IPS-NIHi11 (cell line): ENCODE measurements at regions not wholly inside any gene's neighbourhood (a gene's known extent, or its start where the extent isn't known, plus 50 kb on each side); places are given as distances from the start of the nearest gene placed in this dataset.
"Not testable (repeated sequence)": the region's sequence is repeated elsewhere in the genome, so short reads cannot be mapped to it uniquely, and the experiment has no call there.

Experiments used
- DNase-seq: peaks from one replicate; pipeline ENCODE4 v3.0.0; 2012; ENCODE audit warnings: mixed read lengths, low spot score

DNA sequence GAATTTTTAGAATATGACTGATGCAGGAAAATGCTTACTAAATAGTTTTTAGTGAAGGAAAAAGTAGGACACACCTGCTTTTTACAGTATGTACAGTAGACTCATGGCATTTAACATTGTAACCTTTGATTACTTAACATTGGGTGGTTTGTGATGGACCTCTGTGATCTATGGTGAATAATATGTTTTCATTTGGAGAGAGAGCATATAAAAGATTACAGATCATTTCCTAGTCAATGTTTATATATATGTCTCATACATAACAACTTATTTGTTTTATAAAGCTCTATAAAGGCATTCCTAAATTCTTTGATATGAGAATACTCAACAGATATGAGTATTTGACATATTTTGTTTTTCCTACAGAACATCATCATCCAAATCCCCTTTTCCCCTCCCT is 129.3 kb upstream of the PDE7B start:
- DNase-seq = no peak

DNA sequence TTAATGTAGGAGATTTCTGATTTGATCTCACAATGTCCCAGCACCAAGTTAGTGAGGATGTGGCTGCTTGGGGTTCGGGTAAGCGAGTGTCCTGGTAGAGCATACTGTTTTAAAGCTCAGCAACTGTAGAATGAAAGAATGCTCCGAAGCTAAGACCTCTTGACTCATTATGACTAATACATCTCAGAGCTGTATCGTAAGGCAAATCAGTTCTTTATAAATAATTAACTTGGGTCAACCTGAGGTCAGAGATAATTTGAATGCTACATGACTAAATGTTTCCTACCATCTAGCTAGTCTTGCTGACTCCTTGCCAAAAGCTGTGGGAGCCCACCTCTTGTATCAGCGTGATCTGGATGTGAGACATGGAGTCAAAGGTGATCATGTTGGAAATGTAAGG is 128.8 kb upstream of the PDE7B start:
- no peak for DNase-seq

DNA sequence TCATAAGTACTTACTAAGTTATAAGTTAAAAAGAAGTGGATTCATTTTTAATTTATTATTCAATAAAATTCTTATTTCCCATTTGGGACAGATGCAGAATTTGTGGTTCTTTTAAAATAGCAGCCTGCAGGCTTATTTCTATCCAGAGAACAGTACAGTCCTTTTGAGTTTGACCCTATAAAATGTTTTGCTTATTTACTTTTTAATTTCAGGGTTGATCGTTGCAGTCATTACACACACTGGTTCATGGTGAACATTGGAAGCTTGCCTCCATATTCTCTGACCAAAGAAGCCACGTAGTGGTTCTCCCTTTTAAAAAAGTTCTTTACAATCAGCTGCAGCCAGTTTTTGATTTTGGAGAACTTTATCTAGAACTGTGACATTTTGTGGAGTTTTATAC is 122.9 kb upstream of the PDE7B start:
- no peak for DNase-seq

DNA sequence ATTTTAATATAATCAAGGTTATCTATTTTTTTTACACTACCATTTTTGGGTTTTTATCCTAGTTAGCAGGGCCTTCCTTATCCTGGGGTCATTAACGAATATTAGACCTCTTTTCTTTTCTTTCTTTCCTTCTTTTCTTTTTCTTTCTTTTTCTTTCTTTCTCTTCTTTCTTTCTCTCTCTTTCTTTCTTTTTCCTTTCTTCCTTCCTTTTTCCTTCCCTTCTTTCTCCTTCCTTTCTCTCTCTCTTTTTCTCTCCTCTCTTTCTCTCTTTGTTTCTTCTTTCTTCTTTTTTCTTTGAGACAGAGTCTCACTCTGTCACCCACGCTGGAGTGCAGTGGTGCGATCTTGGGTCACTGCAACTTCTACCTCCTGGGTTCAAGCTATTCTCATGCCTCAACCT is 120.4 kb upstream of the PDE7B start:
- no peak for DNase-seq

DNA sequence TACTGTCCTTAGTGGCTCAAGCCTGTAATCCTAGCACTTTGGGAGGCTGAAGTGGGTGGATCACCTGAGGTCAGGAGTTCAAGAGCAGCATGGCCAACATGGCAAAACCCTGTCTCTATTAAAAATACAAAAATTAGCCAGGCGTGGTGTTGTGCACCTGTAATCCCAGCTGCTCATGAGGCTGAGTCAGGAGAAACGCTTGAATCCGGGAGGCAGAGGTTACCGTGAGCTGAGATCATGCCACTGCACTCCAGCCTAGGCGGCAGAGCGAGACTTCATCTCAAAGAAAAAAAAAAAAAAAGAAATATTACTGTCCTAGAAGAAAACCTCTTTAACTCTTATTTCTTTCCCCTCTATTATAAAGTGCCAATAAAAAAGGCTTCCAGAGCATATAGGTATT is 115.2 kb upstream of the PDE7B start:
- not testable (repeated sequence) for DNase-seq

DNA sequence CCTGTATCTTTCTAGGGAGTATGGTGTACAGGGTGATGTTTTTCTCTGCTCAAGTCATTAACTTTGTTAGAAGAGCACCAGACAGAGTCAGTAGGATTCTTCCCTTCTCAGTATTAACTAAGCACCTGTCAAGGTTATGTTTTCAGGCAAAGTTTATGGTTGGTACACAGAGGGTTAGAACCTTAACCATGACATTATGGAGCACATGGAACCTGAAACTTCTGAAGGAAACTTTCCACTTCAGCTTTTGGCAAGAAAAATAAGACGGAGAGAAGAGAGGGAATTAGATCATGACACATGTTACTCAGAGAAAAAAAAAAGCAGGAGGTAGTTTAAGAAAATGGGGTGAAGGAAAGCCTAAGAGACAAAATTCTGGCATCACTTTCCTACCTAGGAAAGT is 112.9 kb upstream of the PDE7B start:
- DNase-seq = no peak

DNA sequence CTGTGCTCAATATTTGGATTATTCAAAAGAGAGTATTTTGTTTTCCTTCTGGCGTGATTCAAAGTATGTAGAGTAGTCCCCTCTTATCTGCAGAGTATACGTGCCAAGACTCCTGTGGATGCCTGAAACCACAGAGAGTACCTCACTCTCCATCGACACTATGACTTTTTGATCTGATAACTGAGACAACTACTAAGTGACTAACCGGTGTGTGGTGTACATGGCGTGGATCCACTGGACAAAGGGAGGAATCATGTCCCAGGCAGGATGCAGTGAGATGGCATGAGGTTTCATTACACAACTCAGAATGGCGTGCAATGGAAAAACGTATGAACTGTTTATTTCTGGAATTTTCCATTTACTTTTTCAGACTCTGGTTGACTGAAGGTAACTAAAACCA is 112.2 kb upstream of the PDE7B start:
- no peak for DNase-seq

DNA sequence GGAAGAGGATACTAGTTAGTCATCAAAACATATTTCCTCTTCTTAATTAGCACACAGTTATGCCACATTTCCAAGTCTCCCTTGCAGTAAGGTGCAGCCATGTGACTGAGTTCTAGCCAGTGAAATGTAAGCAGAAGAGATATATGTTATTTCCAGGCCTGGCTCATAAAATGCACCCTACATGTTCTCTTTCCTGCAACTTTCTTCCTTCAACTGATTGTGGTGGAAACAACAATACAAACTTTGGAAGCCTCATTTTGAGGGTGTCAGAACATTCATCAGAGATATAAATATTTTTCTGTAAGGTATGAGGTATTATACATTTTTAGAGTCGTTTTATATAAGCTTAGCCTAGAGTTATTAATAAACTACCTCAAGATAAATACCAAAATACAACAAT is 110.9 kb upstream of the PDE7B start:
- DNase-seq = no peak

DNA sequence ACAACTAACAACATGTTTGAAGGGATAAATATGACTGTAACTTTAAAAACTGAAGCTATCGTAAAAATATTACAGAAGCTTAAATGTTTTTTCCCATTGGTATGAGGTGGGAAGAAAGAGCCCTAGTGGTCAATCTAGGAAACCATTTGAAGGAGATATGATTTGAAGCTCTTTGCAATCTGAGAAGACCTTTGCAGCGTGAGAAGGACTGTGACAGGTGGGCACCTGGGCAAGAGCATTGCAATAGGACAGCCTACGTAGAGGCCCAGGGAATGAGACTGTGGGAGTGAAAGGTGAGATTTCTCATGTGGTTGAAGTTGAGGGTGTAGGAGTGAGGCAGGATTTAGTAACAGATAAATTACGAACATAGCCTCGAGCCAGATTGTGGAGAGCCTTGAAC is 108.0 kb upstream of the PDE7B start:
- DNase-seq = no peak

DNA sequence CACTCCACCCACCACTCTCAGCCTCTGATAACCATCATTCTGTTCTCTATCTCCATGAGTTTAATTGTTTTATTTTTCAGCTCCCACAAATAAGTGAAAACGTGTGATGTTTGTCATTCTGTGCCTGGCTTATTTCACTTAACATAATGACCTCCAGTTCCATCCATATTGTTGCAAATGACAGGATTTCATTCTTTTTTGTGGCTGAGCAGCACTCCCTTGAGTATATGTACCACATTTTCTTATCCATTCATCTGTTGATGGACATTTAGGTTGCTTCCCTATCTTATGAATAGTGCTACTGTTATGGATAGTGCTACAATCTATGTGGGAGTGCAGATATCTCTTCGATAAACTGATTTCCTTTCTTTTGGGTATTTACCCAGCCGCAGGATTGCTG is 103.3 kb upstream of the PDE7B start:
- no peak for DNase-seq

DNA sequence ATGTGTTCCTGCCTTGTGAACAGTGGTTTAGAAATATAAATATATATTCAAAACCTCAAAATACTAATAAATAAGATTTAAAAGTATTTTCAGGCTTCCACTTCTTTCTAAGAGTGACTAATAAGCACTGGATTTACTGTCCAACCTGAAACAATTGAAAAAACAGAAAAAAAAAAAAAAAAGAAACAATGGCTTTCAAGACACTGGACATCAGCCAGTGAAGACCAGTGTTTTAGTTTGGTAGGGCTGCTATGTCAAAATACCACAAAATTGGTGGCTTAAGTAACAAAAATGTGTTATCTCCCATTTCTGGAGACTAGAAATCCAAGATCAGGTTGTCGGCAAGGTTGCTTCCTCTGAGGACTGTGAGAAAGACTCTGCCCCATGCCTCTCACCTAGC is 101.4 kb upstream of the PDE7B start:
- no peak for DNase-seq

DNA sequence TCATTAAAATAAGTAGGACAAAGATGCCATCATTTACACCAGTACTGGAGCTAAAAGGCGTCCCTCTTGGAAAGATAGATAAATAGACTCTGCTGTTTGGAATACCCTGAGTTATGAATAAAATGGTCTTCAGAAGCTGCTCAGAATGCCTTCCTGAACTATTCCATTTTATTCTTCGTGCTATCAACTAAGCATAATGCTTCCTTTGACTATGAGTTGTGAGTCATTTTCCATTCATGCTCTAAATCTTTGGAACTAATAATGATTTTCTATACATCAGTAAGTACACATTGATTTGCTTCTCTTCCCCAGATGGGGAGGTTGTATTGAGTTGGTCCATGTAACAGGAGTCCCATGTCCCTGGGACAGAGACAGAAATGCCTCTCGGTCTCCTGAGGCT is 98.3 kb upstream of the PDE7B start:
- DNase-seq = no peak

DNA sequence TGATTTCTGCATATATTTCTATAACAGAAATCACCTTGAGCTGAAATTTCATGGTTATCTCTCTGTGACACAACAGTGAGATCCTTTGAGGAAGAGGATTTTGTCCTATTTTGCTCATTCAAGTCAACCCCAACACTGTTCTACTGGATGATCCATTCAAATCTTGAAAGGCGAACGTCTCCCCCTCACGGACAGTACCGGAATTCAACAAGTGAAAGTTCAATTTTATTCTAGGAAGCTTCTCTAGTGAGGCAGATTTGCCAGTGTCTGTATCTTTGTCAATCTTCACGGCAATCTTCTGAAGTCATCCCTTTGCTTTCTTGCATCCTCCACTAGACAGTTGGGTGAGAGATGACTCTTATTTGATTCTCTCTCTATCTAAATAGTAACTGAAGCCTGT is 91.7 kb upstream of the PDE7B start:
- DNase-seq = no peak

DNA sequence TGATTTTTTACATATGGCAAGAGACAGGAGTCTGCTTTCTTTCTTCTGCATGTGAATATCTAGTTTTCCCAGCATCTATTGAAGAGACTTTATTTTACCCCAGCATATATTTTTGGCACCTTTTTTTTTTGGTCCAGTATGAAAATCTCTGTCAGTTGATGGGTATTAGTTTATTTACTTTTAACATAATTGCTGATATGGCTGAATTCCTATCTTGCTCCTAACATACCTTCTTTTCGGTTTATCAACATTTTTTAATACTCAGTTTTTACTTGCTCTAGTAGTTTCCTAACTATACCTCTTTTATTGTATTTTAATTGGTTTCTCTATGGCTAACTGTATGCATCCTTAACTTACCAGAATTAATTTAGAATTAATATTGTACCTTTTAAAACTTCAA is 77.5 kb upstream of the PDE7B start:
- DNase-seq = no peak

DNA sequence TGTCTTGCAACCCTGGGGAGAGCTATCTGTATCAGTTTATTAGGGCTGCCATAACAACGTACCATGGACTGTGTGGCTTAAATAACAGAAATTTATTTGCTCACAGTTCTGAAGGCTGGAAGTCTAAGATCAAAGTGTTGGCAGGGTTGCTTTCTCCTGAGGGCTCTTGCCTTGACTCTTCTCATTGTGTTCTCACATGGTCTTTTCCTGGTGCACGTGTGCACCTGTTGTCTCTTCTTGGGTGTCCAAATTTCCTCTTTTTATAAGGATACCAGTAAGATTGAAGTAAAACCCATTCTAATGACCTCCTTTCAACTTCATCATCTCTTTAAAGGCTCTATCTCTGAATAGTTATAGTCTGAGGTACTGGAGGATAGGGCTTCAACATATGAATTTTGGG is 72.3 kb upstream of the PDE7B start:
- DNase-seq = no peak

DNA sequence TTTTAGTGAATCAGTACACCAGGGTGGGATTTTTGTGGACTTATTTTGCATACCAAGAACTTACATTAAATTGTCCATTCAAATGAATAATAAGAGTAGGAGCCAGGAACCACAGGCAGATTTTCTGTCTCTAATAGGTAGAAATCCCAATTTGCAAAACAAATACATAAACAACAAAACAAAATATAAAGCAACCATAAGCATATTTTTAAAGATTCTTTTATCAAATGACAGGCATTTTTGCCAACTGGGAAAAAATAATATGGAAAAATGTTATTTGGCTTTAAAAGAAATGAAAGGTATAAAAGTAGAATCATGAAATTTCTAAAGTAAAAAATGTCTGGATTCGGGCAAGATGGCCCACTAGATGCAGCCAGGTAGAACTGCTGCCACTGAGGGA is 71.2 kb upstream of the PDE7B start:
- DNase-seq = no peak

DNA sequence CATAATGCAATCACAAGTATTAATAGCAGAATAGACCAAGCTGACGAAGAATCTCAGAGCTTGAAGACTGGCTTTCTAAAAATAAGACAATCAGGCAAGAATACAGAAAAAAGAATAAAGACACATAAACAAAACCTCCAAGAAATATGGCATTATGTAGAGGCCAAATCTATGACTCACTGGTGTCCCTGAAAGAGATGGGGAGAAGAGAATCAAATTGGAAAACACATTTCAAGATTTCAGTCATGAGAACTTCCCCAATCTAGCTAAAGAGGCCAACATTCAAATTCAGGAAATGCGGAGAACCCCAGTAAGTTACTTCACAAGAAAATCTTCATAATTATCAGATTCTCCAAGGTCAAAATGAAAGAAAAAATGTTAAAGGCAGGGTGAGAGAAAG is 69.0 kb upstream of the PDE7B start:
- DNase-seq = no peak

DNA sequence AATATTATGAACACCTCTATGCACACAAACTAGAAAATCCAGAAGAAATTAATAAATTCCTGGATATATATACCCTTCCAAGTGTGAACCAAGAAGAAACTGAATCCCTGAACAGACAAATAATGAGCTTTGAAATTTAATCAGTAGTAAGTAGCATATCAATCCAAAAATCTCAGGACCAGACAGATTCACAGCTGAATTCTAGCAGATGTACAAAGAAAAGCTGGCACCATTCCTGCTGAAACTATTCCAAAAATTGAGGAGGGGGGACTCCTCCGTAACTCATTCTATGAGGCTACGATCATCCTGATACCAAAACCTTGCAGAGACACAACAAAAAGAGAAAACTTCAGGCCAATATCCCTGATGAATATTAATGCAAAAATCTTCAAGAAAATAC is 67.0 kb upstream of the PDE7B start:
- DNase-seq = no peak

DNA sequence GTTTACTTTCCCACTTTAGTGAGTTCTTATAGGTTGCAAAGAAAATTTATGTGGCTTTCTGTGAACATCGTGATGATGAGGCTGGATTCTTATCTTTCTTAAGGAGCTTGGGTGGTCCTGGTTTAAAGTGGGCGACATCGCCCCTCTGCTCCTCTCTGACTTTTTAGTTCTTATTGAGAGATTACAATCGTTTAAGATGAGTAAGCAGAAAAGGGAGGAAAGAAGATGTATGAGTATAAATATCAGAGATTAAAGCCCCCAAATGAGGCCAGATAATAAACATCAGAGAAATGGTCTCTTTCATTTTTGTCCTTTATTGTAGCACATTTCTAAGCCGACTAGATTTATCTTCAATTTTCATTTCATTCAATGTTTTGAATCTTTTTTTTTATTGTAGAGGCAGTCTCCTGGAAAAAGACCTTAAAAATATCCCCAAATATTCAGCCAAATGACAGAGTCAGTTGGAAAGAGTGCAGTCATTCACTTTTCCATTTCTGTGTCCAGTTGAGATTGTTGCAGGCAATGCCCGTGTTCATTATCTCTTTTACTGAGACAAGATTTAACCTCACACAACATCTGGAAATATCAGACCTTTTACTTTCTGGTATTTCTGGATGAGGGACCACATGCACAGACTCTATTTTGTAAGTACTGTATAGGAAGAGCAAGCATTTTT is 62.0 kb upstream of the PDE7B start:
- no peak for DNase-seq

DNA sequence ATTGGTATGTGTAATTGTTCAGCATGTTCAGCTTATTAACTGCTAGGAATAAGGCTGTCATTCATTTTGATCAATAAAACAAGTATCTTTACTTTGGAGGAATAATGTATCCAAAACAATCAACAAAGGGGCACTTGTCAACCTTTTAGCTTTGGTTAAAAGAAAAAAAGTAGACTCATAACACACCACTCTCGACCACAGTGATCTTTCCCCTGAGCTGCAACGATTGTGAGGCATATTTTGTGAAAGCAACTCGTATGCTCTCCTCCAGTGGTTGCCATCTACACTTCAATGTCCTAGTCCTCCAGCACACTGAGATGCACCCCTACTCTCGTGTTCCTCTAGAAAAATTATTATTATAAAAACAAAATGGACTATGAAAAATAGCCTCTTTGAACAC is 60.1 kb upstream of the PDE7B start:
- DNase-seq = no peak

DNA sequence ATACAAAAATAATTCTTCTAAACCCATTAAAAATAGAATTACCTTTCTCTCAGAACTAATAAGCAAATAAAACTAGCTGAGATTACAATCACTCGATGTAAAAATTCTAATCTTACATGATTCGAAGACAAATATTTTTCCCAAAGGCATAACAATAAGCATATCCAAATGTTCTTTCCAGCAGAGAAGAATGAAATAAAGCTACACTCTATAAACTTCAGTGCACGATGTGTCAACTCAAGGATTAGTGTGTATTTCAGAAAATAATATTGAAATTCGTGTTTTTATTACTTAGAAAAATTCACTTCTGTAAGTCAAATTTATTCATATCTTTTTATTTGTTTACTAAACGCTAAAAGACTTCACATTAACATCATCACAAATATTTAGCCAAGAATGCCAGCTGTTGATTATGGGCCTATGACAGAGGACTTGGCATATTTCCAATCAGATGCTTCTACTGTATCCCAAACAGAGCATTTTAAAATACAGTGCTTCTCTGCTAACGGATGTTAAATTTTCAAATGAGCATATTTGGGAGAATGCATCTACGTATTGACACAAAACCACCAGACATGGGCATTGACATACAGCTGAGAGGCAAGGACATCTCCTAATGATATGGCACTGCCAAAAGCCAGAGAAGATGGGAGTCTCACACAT is 54.7 kb upstream of the PDE7B start:
- no peak for DNase-seq

DNA sequence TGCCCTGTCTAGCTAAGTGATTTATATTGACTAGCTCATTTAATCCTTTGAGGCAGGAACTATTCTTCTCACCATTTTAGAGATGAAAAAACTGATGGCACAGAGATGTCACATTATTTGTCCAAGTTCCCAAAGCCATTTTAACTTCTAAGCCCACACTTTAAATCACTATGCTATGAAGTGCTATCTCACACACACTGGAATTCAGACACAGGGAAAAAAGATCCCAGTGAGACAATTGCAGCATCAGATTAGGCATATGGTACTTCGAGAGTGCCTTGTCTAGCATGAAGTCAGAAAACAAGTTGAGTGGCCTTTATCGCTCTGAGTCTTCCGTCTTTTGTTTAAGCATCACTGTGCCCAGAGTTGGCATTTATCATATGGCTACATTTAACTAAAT is 54.1 kb upstream of the PDE7B start:
- no peak for DNase-seq

DNA sequence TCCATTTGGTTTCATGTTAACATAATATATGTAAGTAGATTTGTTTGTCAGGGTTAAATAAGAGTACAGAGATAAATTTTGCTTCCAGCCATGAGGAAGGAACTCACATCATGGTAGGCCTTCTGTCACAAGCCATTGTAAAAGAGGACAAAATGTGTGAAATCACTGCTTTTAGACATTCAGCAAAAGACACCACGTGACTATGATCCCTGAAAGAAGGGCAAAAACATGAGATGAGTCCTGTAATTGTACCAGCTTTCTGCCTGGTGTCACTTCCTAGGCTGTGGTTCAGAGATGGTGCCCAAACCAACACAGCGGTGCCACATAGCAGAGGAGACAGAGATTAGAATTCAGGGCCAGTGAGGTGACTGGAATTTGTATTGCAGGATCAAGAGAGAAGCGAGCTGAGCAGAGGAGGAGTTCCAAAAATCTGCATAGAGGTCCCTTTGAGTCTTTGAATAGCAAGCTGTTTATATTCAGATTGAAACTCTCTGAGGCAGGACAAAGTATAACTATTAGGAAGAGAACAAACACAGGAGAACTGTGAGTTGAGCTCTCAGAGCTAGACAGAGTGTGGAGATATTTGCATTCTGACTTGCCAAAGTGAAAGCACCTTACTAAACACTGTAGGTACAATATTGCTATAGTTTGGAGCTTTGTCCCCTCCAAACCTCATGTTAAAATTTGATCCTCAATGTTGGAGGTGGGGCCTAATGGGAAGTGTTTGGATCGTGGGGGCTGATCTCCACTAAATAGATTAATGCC is 52.6 kb upstream of the PDE7B start:
- no peak for DNase-seq
